ENCODE measurements at regions not wholly inside any gene's neighbourhood (a gene's known extent, or its start where the extent isn't known, plus 50 kb on each side); places are given as distances from the start of the nearest gene placed in this dataset.
A peak's percentile ranks its signal among the peaks of the same experiment; 100 is the strongest.

GRCh38 chr15:95503640-95504225 lies 826.8 kb upstream of the NR2F2 start:
- peak; percentile 49 for DNase-seq (ENCODE audit: low spot score)
- TF ChIP-seq CTCF (IDR thresholded peaks at IDR 0.05; ENCODE audit: extremely low read depth, insufficient read depth, missing control alignments): no peak
- in situ Hi-C loops (cut with MboI; ENCODE audit: low pct_unique_long_range_greater_than_20kb, low sequenced_read_pairs, unreplicated experiment): no loop called here

GRCh38 chr15:95511671-95512070 lies 818.8 kb upstream of the NR2F2 start:
- TF ChIP-seq CTCF (IDR thresholded peaks at IDR 0.05; ENCODE audit: extremely low read depth, insufficient read depth, missing control alignments): no peak
- in situ Hi-C loops (cut with MboI; ENCODE audit: low pct_unique_long_range_greater_than_20kb, low sequenced_read_pairs, unreplicated experiment): no loop called here
- no peak for DNase-seq (ENCODE audit: low spot score)

- in situ Hi-C loops (cut with MboI; ENCODE audit: low pct_unique_long_range_greater_than_20kb, low sequenced_read_pairs, unreplicated experiment): no loop called here
- DNase-seq (ENCODE audit: low spot score): no peak
- TF ChIP-seq CTCF (IDR thresholded peaks at IDR 0.05; ENCODE audit: extremely low read depth, insufficient read depth, missing control alignments): no peak
Measured at GRCh38 chr15:95512906-95513305, 817.6 kb upstream of the NR2F2 start.

GRCh38 chr15:95519887-95520286 lies 810.6 kb upstream of the NR2F2 start:
- DNase-seq (ENCODE audit: low spot score): no peak
- in situ Hi-C loops (cut with MboI; ENCODE audit: low pct_unique_long_range_greater_than_20kb, low sequenced_read_pairs, unreplicated experiment): no loop called here
- no peak for TF ChIP-seq CTCF (IDR thresholded peaks at IDR 0.05; ENCODE audit: extremely low read depth, insufficient read depth, missing control alignments)

GRCh38 chr15:95520511-95520910 lies 810.0 kb upstream of the NR2F2 start:
- in situ Hi-C loops (cut with MboI; ENCODE audit: low pct_unique_long_range_greater_than_20kb, low sequenced_read_pairs, unreplicated experiment): no loop called here
- no peak for TF ChIP-seq CTCF (IDR thresholded peaks at IDR 0.05; ENCODE audit: extremely low read depth, insufficient read depth, missing control alignments)
- DNase-seq (ENCODE audit: low spot score): peak; percentile 10

GRCh38 chr15:95520922-95521321 lies 809.6 kb upstream of the NR2F2 start:
- TF ChIP-seq CTCF (IDR thresholded peaks at IDR 0.05; ENCODE audit: extremely low read depth, insufficient read depth, missing control alignments): no peak
- in situ Hi-C loops (cut with MboI; ENCODE audit: low pct_unique_long_range_greater_than_20kb, low sequenced_read_pairs, unreplicated experiment): no loop called here
- no peak for DNase-seq (ENCODE audit: low spot score)

GRCh38 chr15:95522533-95522932 lies 808.0 kb upstream of the NR2F2 start:
- DNase-seq (ENCODE audit: low spot score): no peak
- in situ Hi-C loops (cut with MboI; ENCODE audit: low pct_unique_long_range_greater_than_20kb, low sequenced_read_pairs, unreplicated experiment): no loop called here
- TF ChIP-seq CTCF (IDR thresholded peaks at IDR 0.05; ENCODE audit: extremely low read depth, insufficient read depth, missing control alignments): no peak
